Skin epidermis (tissue), 12 donors: ENCODE measurements at regions not wholly inside any gene's neighbourhood (a gene's known extent, or its start where the extent isn't known, plus 50 kb on each side); places are given as distances from the start of the nearest gene placed in this dataset.
"Not testable (repeated sequence)": the region's sequence is repeated elsewhere in the genome, so short reads cannot be mapped to it uniquely, and the experiment has no call there.

Experiments used
- H3K27ac ChIP-seq, 21 experiments: fragments of 200-600 bp; sonication (generic) in 11 of 21; one replicate each; pipeline ENCODE4 v1.5.0; 2020; ENCODE audit warnings: mild to moderate bottlenecking in 3 of 21, inconsistent platforms in 2 of 21, moderate library complexity in 2 of 21
- H3K4me3 ChIP-seq, 7 experiments: fragments of 200-600 bp; sonication (generic) in 2 of 7; one replicate each; pipeline ENCODE4 v1.5.0; 2020; ENCODE audit warnings: inconsistent platforms in 2 of 7, mild to moderate bottlenecking in 2 of 7, moderate library complexity in 1 of 7

DNA sequence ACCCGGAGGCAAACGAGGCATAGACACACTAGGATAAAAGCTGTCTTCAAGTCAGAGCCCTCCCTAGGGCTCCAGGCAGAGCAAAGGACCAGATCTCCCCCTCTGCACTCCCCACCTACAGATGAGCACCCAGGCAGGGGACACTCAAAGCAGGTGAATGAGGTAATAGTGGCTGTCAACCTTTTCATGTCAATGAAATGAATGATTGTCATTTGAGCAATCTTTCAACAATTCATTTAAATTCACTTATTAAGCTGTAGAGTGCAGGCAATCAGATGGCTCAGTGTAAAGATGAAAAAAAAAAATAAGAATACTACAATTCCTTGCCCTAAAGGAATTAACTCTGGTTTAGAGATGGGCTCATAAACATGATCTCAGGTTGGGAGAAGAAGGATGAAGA is 427.8 kb upstream of the ISX start:
- no peak overlapping the region for H3K4me3 ChIP-seq
- H3K27ac ChIP-seq = no peak overlapping the region

DNA sequence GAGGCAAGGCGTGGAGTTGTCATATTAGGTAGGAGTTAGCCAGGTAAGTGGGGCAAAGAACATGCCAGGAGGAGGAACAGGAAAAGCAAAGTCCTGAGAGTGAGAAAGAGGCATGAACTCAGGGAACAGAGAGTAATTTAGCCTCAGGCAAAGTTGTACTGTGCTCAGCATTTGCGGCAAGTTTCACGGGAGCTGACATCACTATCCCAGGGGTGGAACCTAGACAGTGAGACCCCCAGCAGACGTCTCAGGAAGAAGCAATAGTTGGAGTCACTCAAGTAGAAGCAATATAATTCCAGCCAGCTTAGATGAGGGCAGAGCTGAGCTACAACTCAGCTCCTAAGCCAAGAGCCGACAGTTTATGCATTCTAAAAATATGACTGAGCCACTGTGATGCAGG is 426.0 kb upstream of the ISX start:
- no peak overlapping the region for H3K27ac ChIP-seq

DNA sequence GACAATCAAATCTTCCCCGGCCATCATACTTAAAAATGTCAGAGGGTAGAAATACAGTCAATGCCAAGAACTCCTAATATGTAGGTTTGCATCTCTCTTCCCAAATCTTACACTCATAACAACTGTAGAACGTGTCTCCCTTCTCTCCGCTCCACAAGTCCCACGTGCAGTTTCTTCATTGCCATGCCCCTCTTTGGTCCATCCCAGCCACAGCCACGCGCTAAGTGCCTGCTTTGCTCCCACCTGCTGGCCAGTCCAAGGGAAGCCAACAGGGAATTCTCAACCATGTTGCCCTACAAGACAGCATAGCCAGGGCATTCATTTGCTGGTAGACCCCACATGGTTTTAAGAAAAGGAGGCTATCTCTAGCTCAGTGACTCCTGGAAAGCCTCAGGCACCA is 420.6 kb upstream of the ISX start:
- H3K27ac ChIP-seq = no peak overlapping the region

More for the DNA sequence above, 426.0 kb upstream of the ISX start:
- H3K4me3 ChIP-seq = no peak overlapping the region

DNA sequence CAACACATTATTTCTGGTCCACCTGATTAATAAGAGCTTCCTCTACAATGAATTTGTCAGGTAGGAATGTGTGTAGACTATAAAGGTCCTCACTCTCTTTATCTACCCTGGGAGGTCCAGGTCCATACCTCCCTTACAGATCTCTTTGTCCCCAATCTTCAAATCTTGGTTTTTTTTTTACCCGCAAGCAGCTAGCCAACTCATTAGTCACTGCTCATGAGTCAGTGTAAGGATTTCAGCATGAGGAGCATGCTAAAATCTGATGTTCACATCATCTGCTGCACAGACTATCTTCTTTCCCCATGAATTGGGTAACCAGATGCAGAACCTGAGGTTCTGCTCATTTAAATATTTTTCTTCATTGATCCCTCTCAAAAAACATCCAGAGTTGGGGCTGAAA is 397.0 kb upstream of the ISX start:
- no peak overlapping the region for H3K4me3 ChIP-seq
- H3K27ac ChIP-seq = no peak overlapping the region

More for the DNA sequence above, 420.6 kb upstream of the ISX start:
- no peak overlapping the region for H3K4me3 ChIP-seq

DNA sequence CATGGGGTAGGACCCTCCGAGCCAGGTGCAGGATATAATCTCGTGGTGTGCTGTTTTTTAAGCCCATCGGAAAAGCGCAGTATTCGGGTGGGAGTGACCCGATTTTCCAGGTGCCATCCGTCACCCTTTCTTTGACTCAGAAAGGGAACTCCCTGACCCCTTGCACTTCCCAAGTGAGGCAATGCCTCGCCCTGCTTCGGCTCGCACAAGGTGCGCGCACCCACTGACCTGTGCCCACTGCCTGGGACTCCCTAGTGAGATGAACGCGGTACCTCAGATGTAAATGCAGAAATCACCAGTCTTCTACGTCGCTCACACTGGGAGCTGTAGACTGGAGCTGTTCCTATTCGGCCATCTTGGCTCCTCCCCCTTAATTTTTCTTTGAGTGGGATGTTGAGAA is 382.9 kb upstream of the ISX start:
- not testable (repeated sequence) for H3K27ac ChIP-seq, H3K4me3 ChIP-seq

DNA sequence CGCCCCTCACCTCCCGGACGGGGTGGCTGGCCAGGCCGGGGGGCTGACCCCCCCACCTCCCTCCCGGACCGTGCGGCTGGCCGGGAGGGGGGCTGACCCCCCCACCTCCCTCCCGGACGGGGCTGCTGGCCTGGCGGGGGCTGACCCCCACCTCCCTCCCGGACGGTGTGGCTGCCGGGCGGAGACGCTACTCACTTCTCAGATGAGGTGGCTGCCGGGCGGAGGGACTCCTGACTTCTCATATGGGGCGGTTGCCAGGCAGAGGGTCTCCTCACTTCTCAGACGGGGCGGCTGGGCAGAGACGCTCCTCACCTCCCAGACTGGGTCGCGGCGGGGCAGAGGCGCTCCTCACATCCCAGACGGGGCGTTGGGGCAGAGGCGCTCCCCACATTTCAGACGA is 381.7 kb upstream of the ISX start:
- not testable (repeated sequence) for H3K27ac ChIP-seq, H3K4me3 ChIP-seq

DNA sequence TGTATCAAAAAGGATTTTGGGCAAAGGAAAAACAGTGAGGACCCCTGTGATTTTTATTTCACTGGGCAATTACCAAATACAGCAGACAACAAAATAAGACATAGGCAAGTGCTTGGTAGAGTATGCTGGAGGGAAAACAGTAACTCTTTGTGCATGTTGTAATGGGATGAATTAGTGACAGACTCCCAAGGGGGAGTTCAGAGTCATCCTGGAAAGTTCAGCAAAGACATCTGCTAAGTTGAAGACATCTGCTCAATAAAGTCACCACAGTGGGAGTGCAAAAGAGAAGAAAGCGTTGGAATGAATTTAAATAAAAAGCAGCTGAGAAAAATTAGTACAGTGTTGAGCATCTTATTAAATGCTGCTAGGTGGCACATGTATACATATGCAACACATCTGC is 378.8 kb upstream of the ISX start:
- H3K27ac ChIP-seq = no peak overlapping the region
- H3K4me3 ChIP-seq = no peak overlapping the region

DNA sequence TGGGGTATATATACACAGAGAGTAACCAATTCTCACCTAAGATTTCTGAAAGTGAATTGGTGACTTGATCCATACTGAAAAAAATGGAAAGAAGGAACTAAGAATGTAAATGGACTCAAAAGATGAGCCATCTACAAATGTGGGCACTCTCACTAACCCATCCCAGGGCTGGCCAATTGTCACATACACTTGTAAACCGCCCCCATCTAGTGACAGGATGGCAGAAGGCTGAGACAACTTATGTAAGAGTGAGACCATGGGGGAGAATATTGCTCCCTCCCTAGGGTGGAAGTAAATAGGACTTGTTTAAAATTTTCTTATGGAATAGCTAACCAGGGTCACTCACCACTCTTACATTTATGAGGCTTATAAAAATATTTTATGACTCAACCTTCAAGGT is 377.1 kb upstream of the ISX start:
- H3K4me3 ChIP-seq = no peak overlapping the region
- H3K27ac ChIP-seq = no peak overlapping the region

DNA sequence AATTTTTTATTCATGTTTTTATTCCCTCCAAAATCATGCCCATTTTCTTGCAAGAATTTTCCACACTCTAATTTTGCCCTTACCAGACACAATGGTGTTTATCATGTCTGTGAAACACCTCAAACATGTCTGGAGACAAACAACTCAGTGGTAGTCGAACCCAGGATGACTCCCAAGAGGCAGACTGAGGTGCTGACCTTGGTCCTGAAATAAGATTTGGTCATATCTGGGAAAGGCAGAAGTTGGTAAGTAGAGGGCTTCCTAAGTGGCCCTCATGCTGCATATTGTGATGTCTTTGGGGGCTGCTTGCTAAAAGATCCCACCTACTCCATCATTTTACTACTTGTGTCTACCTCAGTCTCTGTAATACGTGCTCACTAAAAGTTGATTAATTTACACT is 369.4 kb upstream of the ISX start:
- Histone ChIP-seq H3K4me3 (no peak overlapping the region), H3K27ac (no peak overlapping the region)

DNA sequence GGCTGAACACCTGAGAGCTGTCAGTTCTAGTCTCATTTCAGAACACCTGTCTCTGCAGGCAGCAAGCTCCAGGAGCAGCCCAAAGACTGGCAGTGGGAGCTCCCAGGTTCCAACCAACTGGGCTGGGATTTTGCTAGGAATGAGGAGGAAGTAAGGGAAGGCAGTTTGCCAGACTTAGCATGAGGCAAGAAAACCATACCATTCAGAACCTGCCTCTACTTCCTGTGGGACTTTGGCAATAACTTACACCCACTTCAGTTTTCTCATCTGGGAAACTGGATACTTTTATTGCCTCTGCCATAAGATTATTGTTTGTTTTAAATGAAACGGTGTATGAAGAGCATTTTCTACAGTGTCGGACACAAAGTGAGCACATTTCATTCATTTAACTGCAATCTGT is 363.7 kb upstream of the ISX start:
- H3K27ac ChIP-seq = no peak overlapping the region
- no peak overlapping the region for H3K4me3 ChIP-seq

DNA sequence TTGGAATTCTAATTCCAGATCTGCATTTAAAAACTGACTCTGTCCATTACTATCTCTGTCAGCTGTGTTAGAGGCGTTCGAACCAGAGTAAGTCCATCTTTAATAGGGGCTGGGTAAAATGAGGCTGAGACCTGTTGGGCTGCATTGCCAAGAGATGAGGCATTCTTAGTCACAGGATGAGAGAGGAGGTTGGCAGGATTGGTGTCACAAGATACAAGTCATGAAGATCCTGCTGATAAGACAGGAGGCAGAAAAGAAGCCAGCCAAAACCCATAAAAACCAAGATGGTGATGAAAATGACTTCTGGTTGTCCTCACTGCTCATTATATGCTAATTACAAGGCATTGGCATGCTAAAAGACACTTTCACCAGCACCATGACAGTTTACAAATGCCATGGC is 356.3 kb upstream of the ISX start:
- Histone ChIP-seq H3K4me3 (no peak overlapping the region), H3K27ac (no peak overlapping the region)

DNA sequence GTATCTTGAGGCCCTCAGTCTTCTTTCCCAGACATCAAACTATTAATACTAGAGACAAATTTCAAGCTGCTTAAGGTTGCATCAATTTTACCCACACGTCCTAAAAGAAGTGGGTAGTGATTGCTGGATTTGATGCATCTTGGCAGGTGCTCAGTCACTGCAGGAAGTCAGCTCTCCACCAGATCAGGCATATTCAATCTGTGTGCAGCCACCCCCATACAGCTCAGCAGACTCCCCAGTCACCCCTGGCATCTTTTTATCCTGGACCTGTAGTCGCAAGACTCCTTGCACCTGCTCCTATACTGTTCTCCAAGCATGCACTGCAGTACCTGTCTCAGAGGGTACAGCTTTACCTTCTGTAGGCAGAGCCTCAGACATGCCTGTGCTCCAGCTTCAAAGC is 343.1 kb upstream of the ISX start:
- H3K27ac ChIP-seq = no peak overlapping the region
- H3K4me3 ChIP-seq = no peak overlapping the region

DNA sequence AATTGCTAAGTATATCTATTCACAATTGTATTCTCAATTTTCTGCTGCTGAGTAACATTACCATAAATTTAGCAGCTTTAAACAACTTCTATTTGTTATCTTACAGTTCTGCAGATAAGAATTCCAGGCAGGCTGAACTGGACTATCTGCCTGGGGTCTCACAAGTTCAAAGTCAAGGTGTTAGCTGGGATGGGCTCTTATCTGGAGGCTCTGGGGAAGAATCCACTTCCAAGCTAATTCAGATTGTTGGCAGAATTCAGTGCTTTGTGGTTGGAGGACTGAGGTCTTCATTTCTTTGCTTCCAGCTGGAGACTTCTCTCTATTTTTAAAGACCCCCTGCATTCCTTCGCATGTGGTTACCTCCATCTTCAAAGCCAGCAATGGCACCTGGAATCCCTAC is 329.9 kb upstream of the ISX start:
- H3K27ac ChIP-seq = no peak overlapping the region
- H3K4me3 ChIP-seq = no peak overlapping the region

DNA sequence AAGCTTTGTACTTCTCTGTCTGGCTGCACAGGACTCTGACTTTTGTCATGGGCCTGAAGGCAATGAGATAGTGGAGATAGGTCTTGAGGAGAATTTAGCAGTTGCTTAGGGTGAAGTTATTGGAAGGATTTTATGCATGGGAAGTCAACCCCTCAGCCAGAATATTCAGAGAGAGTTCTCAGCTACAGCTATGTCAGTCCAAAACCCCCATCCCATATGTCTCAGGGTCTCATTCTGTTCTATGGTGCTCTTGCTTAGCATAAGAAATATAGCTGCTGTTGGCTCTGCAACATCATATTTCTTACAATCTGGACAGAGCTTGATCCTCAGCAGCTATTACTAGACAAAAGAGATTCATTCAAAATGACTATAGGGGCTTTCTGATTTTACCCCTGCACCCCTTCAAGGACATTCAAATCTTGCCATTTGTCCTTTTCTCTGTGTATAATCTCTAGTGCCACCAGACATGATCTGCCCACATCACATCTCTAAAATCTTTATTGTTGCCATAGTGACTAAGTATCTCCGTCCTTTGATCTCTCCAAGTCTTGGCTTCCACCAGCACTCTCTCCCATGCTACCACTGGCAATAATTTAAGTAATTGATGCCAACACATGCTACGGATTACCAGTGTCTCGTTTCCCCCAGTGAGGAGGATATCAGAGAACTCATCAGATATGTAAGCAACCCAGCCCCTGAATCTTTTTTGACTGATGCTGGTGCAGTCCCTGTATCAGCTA is 327.1 kb upstream of the ISX start:
- Histone ChIP-seq H3K27ac (no peak overlapping the region), H3K4me3 (no peak overlapping the region)

DNA sequence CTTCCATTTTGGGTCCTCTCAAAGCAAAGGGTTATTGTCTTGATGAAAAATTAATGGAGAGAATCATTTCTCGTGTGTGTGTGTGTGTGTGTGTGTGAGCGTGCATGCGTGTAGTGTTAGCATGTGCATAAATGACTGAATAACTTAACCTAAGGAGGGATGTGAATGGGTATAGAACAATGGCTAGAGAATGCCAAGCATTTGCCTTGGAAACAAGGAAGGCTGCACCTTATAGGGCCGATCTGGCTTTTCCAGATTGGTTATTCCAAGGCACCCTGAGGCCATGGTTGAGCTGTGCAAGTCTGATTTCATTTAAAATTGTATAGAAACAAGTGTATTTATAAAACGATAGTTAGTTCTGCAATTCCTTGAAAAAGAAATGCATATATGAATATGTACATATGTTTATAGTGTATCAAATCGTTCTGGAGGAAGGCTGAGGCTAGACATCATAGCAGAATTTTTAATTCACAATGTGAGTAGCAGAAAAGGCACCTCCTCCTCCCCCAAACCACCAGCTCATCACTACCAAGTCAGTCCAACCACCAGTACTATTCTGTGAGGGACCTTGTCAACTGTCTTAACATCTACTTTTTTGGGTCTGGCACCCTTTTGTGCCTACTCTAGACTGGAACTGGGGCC is 322.7 kb upstream of the ISX start:
- no peak overlapping the region for H3K27ac ChIP-seq

DNA sequence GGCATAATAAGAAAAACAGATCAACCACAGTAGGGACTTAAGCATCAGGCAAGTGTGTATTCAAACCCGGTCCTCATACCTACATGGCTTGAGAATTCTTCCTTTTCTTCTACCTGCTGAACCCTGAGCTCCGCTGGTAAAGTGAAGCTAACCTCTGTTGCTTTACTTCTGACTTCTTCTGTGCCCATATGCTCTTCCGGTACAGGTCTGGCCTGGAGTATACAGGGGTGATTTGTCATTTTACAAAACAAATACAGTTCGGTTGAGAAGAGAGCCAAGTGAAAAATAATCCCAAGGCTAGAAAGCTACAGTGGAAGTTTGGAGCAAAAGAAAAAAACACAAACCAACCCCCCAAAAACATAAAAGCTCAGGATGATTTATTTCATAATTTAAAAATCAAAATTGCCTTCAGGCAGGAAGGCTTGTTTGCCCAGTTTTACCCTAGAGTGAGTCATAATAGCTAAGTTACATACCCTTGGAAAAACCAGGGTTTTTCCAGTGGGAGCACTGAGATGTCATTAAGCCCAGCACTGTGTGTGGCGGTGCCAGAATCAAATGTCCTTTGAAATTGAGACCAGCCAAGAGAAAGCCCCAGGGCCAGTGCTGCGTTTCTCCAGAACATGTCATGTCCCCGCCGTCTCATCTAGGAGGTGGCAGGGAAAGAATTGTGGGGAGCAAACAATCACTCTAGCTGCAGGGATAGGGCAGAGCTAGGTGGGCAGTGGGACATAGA is 305.5 kb upstream of the ISX start:
- Histone ChIP-seq H3K27ac (no peak overlapping the region), H3K4me3 (no peak overlapping the region)

More for the DNA sequence above, 322.7 kb upstream of the ISX start:
- H3K4me3 ChIP-seq = no peak overlapping the region

DNA sequence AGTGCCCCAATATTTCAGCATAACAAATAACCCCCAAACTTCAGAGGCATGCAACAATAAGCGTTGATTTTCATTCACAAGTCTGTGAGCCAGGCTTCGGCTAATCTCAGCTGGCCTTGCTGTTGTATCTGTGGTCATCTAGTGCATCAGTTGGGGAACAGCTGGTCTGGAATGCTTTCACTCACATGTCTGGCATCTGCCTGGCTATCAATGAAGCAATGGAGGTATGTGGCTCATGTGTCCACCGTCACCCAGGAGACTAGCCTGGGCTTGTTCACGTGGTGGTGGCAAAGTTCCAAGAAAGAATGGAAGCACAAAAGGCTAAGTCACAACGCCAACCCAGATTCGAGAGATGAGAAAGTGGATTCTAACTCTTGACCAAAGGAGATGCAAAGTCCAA is 304.8 kb upstream of the ISX start:
- H3K27ac ChIP-seq = no peak overlapping the region
- no peak overlapping the region for H3K4me3 ChIP-seq

DNA sequence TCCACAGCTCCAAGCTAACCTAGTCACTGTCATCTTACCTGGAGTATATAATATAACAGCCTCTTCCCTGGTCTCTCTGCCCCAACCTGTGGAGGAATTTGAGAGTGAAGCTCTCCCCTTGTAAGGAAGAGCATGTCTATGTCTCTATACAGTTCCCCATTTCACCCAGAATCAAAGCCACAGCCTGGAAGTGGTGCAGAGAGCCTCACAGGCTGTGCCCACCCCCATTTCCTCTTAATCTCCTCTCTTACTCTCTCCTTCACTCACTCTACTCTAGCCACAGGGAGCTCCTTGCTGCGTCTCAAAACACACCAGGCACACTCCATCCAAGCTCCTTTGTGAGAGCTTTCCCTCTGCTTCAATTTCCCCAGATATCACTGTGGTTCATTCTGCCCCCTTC is 302.5 kb upstream of the ISX start:
- Histone ChIP-seq H3K27ac (no peak overlapping the region), H3K4me3 (no peak overlapping the region)

DNA sequence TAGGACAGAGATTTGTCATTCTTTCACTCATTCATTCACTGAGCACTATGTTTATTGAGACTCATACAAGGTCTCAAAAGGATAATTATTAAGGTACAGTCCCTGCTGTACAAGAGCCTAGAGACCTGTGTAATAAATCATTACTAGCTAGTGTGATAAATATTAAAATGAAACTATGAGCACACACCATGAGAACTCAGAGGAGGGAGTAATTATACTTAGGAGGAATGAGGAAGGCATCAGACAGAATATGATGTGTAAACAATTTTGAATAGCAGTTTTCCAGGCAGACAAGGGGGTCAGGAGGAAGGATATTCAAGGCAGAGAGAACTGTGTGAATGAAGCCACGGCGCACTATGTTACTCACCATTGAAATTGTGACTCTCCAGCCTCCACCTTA is 300.8 kb upstream of the ISX start:
- Histone ChIP-seq H3K27ac (no peak overlapping the region), H3K4me3 (no peak overlapping the region)

DNA sequence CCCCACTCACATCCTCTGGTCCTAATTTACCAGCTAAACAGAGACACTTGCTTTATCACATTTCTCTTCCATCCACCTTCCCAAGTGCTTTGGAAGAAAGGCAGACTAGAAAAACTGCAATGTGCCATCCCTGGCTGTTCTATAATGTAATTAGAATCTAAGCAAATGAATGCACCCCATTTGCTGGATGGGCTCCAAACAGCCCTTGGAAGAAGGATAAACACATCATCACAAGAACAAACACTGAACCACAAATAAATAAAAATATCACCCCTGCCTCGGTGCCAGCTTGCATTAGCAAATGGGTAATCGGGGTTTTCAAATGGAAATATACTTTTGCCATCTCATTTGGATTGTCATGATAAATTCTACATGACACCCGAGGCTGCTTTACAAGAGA is 296.6 kb upstream of the ISX start:
- Histone ChIP-seq H3K4me3 (no peak overlapping the region), H3K27ac (no peak overlapping the region)

DNA sequence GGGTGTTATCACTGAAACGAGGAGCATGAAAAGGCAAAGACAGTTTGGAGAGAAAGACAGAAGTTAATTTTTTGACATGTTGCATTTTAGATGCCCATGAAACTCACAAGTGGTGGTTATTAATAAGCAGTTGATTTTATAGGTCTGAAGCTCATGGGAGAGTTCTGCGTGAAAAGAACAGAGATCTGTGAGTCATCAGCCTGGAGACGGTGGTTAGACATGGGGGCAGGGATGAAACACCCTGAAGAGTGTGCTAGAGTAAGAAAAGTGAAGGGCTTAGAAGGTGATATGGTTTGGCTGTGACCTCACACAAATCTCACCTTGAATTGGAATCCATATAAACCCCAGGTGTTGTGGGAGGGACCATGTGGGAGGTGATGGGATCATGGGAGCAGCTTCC is 289.1 kb upstream of the ISX start:
- Histone ChIP-seq H3K4me3 (no peak overlapping the region), H3K27ac (no peak overlapping the region)
